ENCODE measurements at regions not wholly inside any gene's neighbourhood (a gene's known extent, or its start where the extent isn't known, plus 50 kb on each side); places are given as distances from the start of the nearest gene placed in this dataset.

- TF ChIP-seq POLR2AphosphoS5 (IDR thresholded peaks at IDR 0.05; ENCODE audit: low read depth, low read length) (no peak), TAF1 (IDR thresholded peaks at IDR 0.05; ENCODE audit: low read depth, low read length) (no peak), POLR2A (IDR thresholded peaks at IDR 0.05; ENCODE audit: low read depth, low read length) (no peak), SPI1 (IDR thresholded peaks at IDR 0.05; ENCODE audit: low read depth, low read length) (no peak), PAX5 (IDR thresholded peaks at IDR 0.05; ENCODE audit: insufficient read depth, low read length, severe bottlenecking) (no peak), POU2F2 (IDR thresholded peaks at IDR 0.05; ENCODE audit: low read depth, low read length) (no peak)
Observed at GRCh38 chr13:99734013-99734693, 232.9 kb downstream of the TM9SF2 start.
